ENCODE measurements at regions not wholly inside any gene's neighbourhood (a gene's known extent, or its start where the extent isn't known, plus 50 kb on each side); places are given as distances from the start of the nearest gene placed in this dataset.

DNA sequence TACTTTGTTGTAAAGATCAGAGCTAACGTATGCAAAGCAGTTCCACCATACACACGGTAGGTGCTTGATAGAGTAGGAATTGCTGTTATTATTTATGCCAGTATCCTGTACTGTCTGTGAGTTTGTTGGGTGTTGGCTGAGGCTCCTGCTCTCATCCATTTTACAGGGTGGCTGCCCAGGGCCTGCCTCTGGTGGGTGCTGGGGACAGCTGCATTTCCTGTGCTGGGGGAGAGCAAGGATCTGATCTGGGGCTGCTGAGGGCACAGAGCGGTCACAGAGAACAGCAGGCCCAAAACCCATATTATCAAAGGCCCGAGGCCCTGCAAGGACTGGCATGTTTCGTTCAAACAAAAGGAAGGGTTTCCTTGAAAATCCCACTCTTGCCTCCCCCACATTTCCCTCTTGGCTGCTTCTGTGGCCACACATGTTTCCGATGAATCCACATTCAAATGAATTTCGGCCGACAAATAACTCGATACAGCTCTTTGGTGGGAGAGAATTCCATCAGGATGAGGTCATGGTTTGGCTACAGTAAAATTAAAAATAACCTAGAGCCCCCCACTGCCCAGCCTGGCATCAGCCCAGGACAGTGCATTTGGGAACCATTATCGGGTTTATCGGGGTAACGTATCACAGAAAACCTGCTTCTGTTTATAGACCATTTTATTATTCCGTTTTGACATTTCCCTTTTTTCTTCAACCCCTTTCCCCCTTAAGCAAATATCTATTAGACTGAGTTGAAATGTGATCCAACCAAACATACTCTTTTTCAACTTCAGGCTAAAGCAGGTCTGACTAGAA, 143.4 kb downstream of the CYRIA start:
- Histone ChIP-seq H3K27me3 (no peaks in the 10 kb centered on the region), H3K4me1 (no peaks in the 10 kb centered on the region), H3K36me3 (no peaks in the 10 kb centered on the region), H3K9me3 (no peaks in the 10 kb centered on the region), H3K4me3 (replicated peaks in 1 of 3) (no peak overlapping the region), H3K27ac (no peak overlapping the region)
- TF ChIP-seq, protein P1, sequence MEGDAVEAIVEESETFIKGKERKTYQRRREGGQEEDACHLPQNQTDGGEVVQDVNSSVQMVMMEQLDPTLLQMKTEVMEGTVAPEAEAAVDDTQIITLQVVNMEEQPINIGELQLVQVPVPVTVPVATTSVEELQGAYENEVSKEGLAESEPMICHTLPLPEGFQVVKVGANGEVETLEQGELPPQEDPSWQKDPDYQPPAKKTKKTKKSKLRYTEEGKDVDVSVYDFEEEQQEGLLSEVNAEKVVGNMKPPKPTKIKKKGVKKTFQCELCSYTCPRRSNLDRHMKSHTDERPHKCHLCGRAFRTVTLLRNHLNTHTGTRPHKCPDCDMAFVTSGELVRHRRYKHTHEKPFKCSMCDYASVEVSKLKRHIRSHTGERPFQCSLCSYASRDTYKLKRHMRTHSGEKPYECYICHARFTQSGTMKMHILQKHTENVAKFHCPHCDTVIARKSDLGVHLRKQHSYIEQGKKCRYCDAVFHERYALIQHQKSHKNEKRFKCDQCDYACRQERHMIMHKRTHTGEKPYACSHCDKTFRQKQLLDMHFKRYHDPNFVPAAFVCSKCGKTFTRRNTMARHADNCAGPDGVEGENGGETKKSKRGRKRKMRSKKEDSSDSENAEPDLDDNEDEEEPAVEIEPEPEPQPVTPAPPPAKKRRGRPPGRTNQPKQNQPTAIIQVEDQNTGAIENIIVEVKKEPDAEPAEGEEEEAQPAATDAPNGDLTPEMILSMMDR (IDR thresholded peaks at IDR 0.05) = no peak
- no peak for TF ChIP-seq POLR2A (IDR thresholded peaks at IDR 0.05)
- WGBS, 2 donors = 67 to 69% methylated on average over 13 of the region's 13 CpGs
- no peak for DNase-seq
- intact Hi-C loops (cut with DNase I) = no loop called here

DNA sequence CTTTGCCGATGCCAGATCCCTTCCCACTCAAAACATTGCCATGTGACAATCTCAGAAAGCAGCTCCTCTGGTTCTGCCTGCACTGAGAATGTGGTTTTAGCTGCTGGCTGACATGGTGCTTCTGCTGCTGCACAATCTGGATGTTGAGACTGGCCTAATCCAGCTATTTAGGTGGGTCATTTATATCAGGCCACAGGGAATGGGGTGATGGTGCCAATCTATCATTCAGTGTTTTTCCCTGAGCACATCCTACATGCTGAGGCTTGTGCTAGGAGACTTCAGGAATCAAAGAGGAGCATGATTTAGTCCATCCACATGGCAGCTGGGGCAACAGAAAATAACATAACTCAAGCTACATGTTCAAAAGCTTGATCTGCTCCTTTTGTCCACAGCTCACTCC, 144.7 kb downstream of the CYRIA start:
- Histone ChIP-seq H3K27ac (no peak overlapping the region), H3K4me1 (no peaks in the 10 kb centered on the region), H3K4me3 (replicated peaks in 1 of 3) (no peak overlapping the region), H3K27me3 (no peaks in the 10 kb centered on the region), H3K36me3 (no peaks in the 10 kb centered on the region), H3K9me3 (no peaks in the 10 kb centered on the region)
- no peak for TF ChIP-seq POLR2A (IDR thresholded peaks at IDR 0.05)
- TF ChIP-seq, protein P1 (IDR thresholded peaks at IDR 0.05) = no peak
- no peak for DNase-seq
- 0% methylated on average over 1 of the region's 1 CpG for WGBS, 2 donors
- intact Hi-C loops (cut with DNase I) = no loop called here

DNA sequence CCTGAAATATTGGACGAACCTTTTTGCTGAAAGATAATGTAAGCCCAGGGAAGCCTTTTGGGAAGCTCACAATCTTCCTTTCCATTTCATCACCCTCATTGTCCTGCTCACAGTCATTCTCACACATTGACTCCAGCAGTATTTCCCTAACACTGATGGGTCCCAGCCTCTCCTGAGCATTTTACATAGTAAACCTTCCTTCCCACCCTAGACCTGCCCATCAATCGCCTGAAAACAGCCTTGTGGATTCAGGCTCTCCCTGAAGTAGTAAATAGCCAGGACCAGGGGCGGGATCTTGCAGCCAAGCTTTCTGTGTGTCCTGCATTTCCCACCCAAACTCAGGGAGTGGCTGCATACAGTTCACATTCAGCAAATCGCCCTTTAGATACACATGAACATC, 149.9 kb downstream of the CYRIA start:
- H3K4me3 ChIP-seq (replicated peaks in 1 of 3) = no peak overlapping the region
- H3K9me3 ChIP-seq = no peaks in the 10 kb centered on the region
- H3K27me3 ChIP-seq = no peaks in the 10 kb centered on the region
- intact Hi-C loops (cut with DNase I) = no loop called here
- H3K36me3 ChIP-seq = no peaks in the 10 kb centered on the region
- no peaks in the 10 kb centered on the region for H3K4me1 ChIP-seq
- TF ChIP-seq POLR2A (IDR thresholded peaks at IDR 0.05) = no peak
- TF ChIP-seq, protein P1 (IDR thresholded peaks at IDR 0.05) = no peak
- DNase-seq = no peak
- H3K27ac ChIP-seq = no peak overlapping the region
- WGBS, 2 donors = 67 to 83% methylated on average over 4 of the region's 4 CpGs

DNA sequence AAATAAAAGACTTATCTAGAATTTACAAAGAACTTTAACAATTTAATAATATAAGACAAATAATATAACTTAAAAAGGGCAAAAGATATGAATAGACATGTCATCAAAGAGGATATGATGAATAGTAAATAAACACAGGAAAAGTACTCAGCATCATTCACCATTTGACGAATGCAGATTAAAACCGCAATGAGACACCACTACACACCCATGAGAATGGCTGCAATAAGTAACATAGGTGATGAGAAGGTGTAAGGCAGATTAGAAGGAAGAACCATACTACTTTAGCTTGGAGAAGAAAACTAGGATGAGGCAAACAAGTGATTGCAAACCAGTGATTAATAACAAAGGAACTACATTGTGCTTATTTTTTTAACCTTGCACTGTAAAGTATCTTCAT, 152.0 kb downstream of the CYRIA start:
- TF ChIP-seq, protein P1 (IDR thresholded peaks at IDR 0.05) = no peak
- no peak for TF ChIP-seq POLR2A (IDR thresholded peaks at IDR 0.05)
- whole genome bisulfite sequencing, 2 donors = 75 to 83% methylated on average over 2 of the region's 2 CpGs
- no peaks in the 10 kb centered on the region for H3K9me3 ChIP-seq
- H3K27me3 ChIP-seq = no peaks in the 10 kb centered on the region
- intact Hi-C loops (cut with DNase I) = no loop called here
- no peaks in the 10 kb centered on the region for H3K4me1 ChIP-seq
- H3K4me3 ChIP-seq (replicated peaks in 1 of 3) = no peak overlapping the region
- no peaks in the 10 kb centered on the region for H3K36me3 ChIP-seq
- no peak for DNase-seq
- no peak overlapping the region for H3K27ac ChIP-seq

DNA sequence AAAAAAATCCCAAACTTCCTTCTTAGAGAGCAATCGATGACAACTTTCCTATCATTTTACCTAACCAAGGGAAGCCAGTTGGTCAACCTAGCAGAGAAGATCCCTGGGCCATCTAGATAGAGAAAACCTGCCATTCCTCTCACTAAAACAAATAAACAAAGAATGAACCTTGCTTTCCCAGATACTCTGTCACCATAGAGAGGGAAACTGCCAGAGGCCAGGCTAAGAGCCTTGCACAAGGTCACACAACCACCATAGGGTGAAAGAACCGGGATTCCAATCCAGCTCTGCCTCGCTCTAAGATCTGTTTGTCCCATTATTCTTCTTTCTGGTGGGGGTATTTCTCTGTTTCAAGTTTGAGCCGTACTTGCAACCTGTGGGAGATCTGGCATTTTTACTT, 154.6 kb downstream of the CYRIA start:
- WGBS, 2 donors = 86 to 95% methylated on average over 4 of the region's 4 CpGs
- TF ChIP-seq POLR2A (IDR thresholded peaks at IDR 0.05) = no peak
- TF ChIP-seq, protein P1 (IDR thresholded peaks at IDR 0.05) = no peak
- Histone ChIP-seq H3K4me3 (replicated peaks in 1 of 3) (no peak overlapping the region), H3K36me3 (no peaks in the 10 kb centered on the region), H3K27ac (no peak overlapping the region), H3K9me3 (no peaks in the 10 kb centered on the region), H3K4me1 (peaks cover 0 to 6% of the 10 kb centered on the region in 2 donors), H3K27me3 (no peaks in the 10 kb centered on the region)
- intact Hi-C loops (cut with DNase I) = no loop called here
- DNase-seq = no peak

Measured in thyroid gland (tissue), 4 donors.